ENCODE measurements at regions not wholly inside any gene's neighbourhood (a gene's known extent, or its start where the extent isn't known, plus 50 kb on each side); places are given as distances from the start of the nearest gene placed in this dataset.

GRCh38 chr16:65499566-65499965, 377.7 kb upstream of the CDH11 start:
- Histone ChIP-seq H3K9ac (ENCODE audit: low read length) (no peak overlapping the region), H3K27me3 (ENCODE audit: low read length) (no peaks in the 10 kb centered on the region), H4K20me1 (ENCODE audit: low read length) (no peaks in the 10 kb centered on the region), H3K4me1 (ENCODE audit: insufficient read depth, low read length) (peaks cover 8% of the 10 kb centered on the region; the same call in 1 of the 2 replicates), H3K4me3 (ENCODE audit: low read length) (no peak overlapping the region), H2AFZ (ENCODE audit: low read length) (no peak overlapping the region), H3F3A (ENCODE audit: low read length, unreplicated experiment) (no peaks in the 10 kb centered on the region), H3K9me2 (replicated peaks; ENCODE audit: low read length) (no peaks in the 10 kb centered on the region), H3K9me3 (ENCODE audit: low read length) (no peaks in the 10 kb centered on the region), H3K36me3 (ENCODE audit: low read depth, low read length) (no peaks in the 10 kb centered on the region), H3K79me2 (ENCODE audit: low read length) (no peaks in the 10 kb centered on the region), H3K4me2 (ENCODE audit: low read length) (no peak overlapping the region), H3K27ac (ENCODE audit: low read length) (no peak overlapping the region)
- ChIA-PET CTCF (no interaction called here), POLR2A (ENCODE audit: unreplicated experiment) (no interaction called here)
- intact Hi-C loops (cut with micrococcal nuclease) = no loop called here
- BruUV-seq (replicated peaks) = no TSS peak
- ATAC-seq (no peak), DNase-seq (no peak)
- no peak for TF ChIP-seq EZH2phosphoT487 (IDR thresholded peaks at IDR 0.05; ENCODE audit: borderline replicate concordance, low read length)
- no peak for TF ChIP-seq EZH2 (IDR thresholded peaks at IDR 0.05; ENCODE audit: low read length, unreplicated experiment)
- no peak for TF ChIP-seq CTCF (conservative IDR thresholded peaks at IDR 0.05; ENCODE audit: low read depth, low read length)

- CTCF ChIA-PET = no interaction called here
- POLR2A ChIA-PET (ENCODE audit: unreplicated experiment) = no interaction called here
- Histone ChIP-seq H2AFZ (ENCODE audit: low read length) (no peak overlapping the region), H3F3A (ENCODE audit: low read length, unreplicated experiment) (no peaks in the 10 kb centered on the region), H3K4me1 (ENCODE audit: insufficient read depth, low read length) (no peaks in the 10 kb centered on the region), H3K9ac (ENCODE audit: low read length) (no peak overlapping the region), H3K27ac (ENCODE audit: low read length) (no peak overlapping the region), H4K20me1 (ENCODE audit: low read length) (no peaks in the 10 kb centered on the region), H3K27me3 (ENCODE audit: low read length) (no peaks in the 10 kb centered on the region), H3K4me3 (ENCODE audit: low read length) (no peak overlapping the region), H3K9me3 (ENCODE audit: low read length) (no peaks in the 10 kb centered on the region), H3K36me3 (ENCODE audit: low read depth, low read length) (no peaks in the 10 kb centered on the region), H3K79me2 (ENCODE audit: low read length) (no peaks in the 10 kb centered on the region), H3K4me2 (ENCODE audit: low read length) (no peak overlapping the region), H3K9me2 (replicated peaks; ENCODE audit: low read length) (no peaks in the 10 kb centered on the region)
- ATAC-seq (no peak), DNase-seq (no peak)
- no peak for TF ChIP-seq EZH2phosphoT487 (IDR thresholded peaks at IDR 0.05; ENCODE audit: borderline replicate concordance, low read length)
- no peak for TF ChIP-seq EZH2 (IDR thresholded peaks at IDR 0.05; ENCODE audit: low read length, unreplicated experiment)
- no peak for TF ChIP-seq CTCF (conservative IDR thresholded peaks at IDR 0.05; ENCODE audit: low read depth, low read length)
- intact Hi-C loops (cut with micrococcal nuclease) = no loop called here
- no TSS peak for BruUV-seq (replicated peaks)
These were observed 375.7 kb upstream of the CDH11 start for GRCh38 chr16:65497571-65497970.

- no peaks in the 10 kb centered on the region for H3K9me3 ChIP-seq (ENCODE audit: low read length)
- intact Hi-C loops (cut with micrococcal nuclease) = no loop called here
- H3K27me3 ChIP-seq (ENCODE audit: low read length) = no peaks in the 10 kb centered on the region
- H3F3A ChIP-seq (ENCODE audit: low read length, unreplicated experiment) = no peaks in the 10 kb centered on the region
- TF ChIP-seq EZH2 (IDR thresholded peaks at IDR 0.05; ENCODE audit: low read length, unreplicated experiment) (no peak), CTCF (conservative IDR thresholded peaks at IDR 0.05; ENCODE audit: low read depth, low read length) (no peak), EZH2phosphoT487 (IDR thresholded peaks at IDR 0.05; ENCODE audit: borderline replicate concordance, low read length) (no peak)
- POLR2A ChIA-PET (ENCODE audit: unreplicated experiment) = no interaction called here
- H3K4me2 ChIP-seq (ENCODE audit: low read length) = no peak overlapping the region
- H3K4me3 ChIP-seq (ENCODE audit: low read length) = no peak overlapping the region
- H3K9ac ChIP-seq (ENCODE audit: low read length) = no peak overlapping the region
- no peak overlapping the region for H3K27ac ChIP-seq (ENCODE audit: low read length)
- H3K36me3 ChIP-seq (ENCODE audit: low read depth, low read length) = no peaks in the 10 kb centered on the region
- H3K9me2 ChIP-seq (replicated peaks; ENCODE audit: low read length) = no peaks in the 10 kb centered on the region
- no TSS peak for BruUV-seq (replicated peaks)
- DNase-seq (no peak), ATAC-seq (no peak)
- H3K4me1 ChIP-seq (ENCODE audit: insufficient read depth, low read length) = no peaks in the 10 kb centered on the region
- H4K20me1 ChIP-seq (ENCODE audit: low read length) = no peaks in the 10 kb centered on the region
- H2AFZ ChIP-seq (ENCODE audit: low read length) = no peak overlapping the region
- CTCF ChIA-PET = no interaction called here
- H3K79me2 ChIP-seq (ENCODE audit: low read length) = no peaks in the 10 kb centered on the region
These were observed 373.2 kb upstream of the CDH11 start for GRCh38 chr16:65495106-65495505.
